BLaER1 treated with 17β-estradiol and CSF1 and Interleukin-3, amounts not matched to agents 10 nM and 100 nM (cell line): ENCODE measurements at regions not wholly inside any gene's neighbourhood (a gene's known extent, or its start where the extent isn't known, plus 50 kb on each side); places are given as distances from the start of the nearest gene placed in this dataset.
"Not testable (repeated sequence)": the region's sequence is repeated elsewhere in the genome, so short reads cannot be mapped to it uniquely, and the experiment has no call there.

Source experiments
- H3K27ac ChIP-seq, 11 experiments: shearing (Covaris generic); formaldehyde crosslinking; 2 replicates each; pipeline ENCODE4 v1.8.1; 2022
- H3K27me3 ChIP-seq, 11 experiments: shearing (Covaris generic); formaldehyde crosslinking; 2 replicates each; pipeline ENCODE4 v1.8.1; 2022
- H3K36me3 ChIP-seq, 11 experiments: shearing (Covaris generic); formaldehyde crosslinking; 2 replicates each; pipeline ENCODE4 v1.8.1; 2022
- H3K4me1 ChIP-seq, 10 experiments: shearing (Covaris generic); formaldehyde crosslinking; 2 replicates each; pipeline ENCODE4 v1.8.1; 2022
- H3K4me2 ChIP-seq, 11 experiments: shearing (Covaris generic); formaldehyde crosslinking; 2 replicates each; pipeline ENCODE4 v1.8.1; 2022
- H3K4me3 ChIP-seq, 10 experiments: shearing (Covaris generic); formaldehyde crosslinking; 2 replicates each; pipeline ENCODE4 v1.8.1; 2022
- H3K9ac ChIP-seq, 11 experiments: shearing (Covaris generic); formaldehyde crosslinking; 2 replicates each; pipeline ENCODE4 v1.8.1; 2022
- H3K9me3 ChIP-seq, 11 experiments: shearing (Covaris generic); formaldehyde crosslinking; replicated peaks in 1 of 11; 2 replicates each; pipeline ENCODE4 v1.8.1; 2022
- H4K20me1 ChIP-seq, 11 experiments: shearing (Covaris generic); formaldehyde crosslinking; 2 replicates each; pipeline ENCODE4 v1.8.1; 2022
- Cebpa-rat ChIP-seq, 11 experiments: shearing (Covaris generic); IDR thresholded peaks; 2 replicates each; pipeline ENCODE4 v1.8.1; 2022

DNA sequence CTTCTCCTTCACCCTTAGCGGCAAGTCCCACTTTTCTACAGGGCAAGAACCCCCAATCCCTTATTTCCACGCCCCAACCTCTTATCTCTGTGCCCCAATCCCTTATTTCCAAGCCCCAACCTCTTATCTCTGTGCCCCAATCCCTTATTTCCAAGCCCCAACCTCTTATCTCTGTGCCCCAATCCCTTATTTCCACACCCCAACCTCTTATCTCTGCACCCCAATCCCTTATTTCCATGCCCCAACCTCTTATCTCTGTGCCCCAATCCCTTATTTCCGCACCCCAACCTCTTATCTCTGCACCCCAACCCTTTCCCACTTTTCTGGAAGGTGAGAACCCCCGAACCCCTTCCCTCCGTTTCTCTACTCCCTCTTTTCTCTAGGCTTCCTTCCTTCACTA, 116.1 kb upstream of the GJE1 start:
- H3K36me3 ChIP-seq, H3K4me1 ChIP-seq, H3K4me3 ChIP-seq, H3K4me2 ChIP-seq, H4K20me1 ChIP-seq, H3K27ac ChIP-seq, H3K9ac ChIP-seq, H3K27me3 ChIP-seq, H3K9me3 ChIP-seq: not testable (repeated sequence)

- H3K4me2 ChIP-seq, H3K27ac ChIP-seq: not testable (repeated sequence)
Observed at GRCh38 chr6:142015463-142015862, 117.3 kb upstream of the GJE1 start.

DNA sequence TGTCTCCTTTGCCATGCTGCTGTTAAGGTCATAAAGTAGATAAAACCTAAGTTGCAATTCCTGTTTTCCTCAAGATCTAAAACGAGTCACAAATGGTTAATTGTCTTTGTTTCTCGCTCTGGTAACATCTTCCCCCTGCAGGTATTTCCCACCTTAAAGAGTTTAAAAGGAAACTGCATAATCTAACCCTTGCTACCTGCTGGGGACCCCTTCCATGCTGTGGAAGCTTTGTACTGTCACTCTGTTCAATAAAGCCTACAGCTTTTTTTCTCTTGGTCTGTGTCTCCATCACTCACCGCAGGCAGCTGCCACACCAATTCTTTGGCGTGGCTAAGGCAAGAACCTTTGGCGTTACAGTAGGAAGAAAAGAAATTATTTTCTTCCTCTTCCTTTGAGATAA, 117.7 kb upstream of the GJE1 start:
- Histone ChIP-seq H3K4me2 (no peak overlapping the region), H3K4me1 (no peaks in the 10 kb centered on the region), H3K36me3 (no peaks in the 10 kb centered on the region), H3K27me3 (no peaks in the 10 kb centered on the region), H4K20me1 (no peaks in the 10 kb centered on the region), H3K9ac (no peak overlapping the region), H3K27ac (no peak overlapping the region), H3K4me3 (no peak overlapping the region), H3K9me3 (no peaks in the 10 kb centered on the region)
- TF ChIP-seq Cebpa-rat (IDR thresholded peaks at IDR 0.05): no peak

More at GRCh38 chr6:142015463-142015862, 117.3 kb upstream of the GJE1 start:
- H3K27me3 ChIP-seq, H3K36me3 ChIP-seq, H3K4me3 ChIP-seq, H3K9me3 ChIP-seq, H3K9ac ChIP-seq, H3K4me1 ChIP-seq, H4K20me1 ChIP-seq: not testable (repeated sequence)

- H3K4me1 ChIP-seq: no peaks in the 10 kb centered on the region
- no peaks in the 10 kb centered on the region for H3K36me3 ChIP-seq
- H3K27me3 ChIP-seq: no peaks in the 10 kb centered on the region
- H3K9ac ChIP-seq: no peak overlapping the region
- no peaks in the 10 kb centered on the region for H3K9me3 ChIP-seq
- no peak overlapping the region for H3K27ac ChIP-seq
- no peak overlapping the region for H3K4me2 ChIP-seq
- no peaks in the 10 kb centered on the region for H4K20me1 ChIP-seq
- no peak overlapping the region for H3K4me3 ChIP-seq
- TF ChIP-seq Cebpa-rat (IDR thresholded peaks at IDR 0.05): no peak
Observed at GRCh38 chr6:142014515-142014914, 118.2 kb upstream of the GJE1 start.

GRCh38 chr6:142013875-142014495, 118.7 kb upstream of the GJE1 start:
- no peaks in the 10 kb centered on the region for H3K36me3 ChIP-seq
- no peaks in the 10 kb centered on the region for H3K9me3 ChIP-seq
- no peak for TF ChIP-seq Cebpa-rat (IDR thresholded peaks at IDR 0.05)
- no peaks in the 10 kb centered on the region for H3K27me3 ChIP-seq
- H3K9ac ChIP-seq: no peak overlapping the region
- H3K4me1 ChIP-seq: no peaks in the 10 kb centered on the region
- H3K4me3 ChIP-seq: no peak overlapping the region
- H4K20me1 ChIP-seq: no peaks in the 10 kb centered on the region
- no peak overlapping the region for H3K27ac ChIP-seq
- H3K4me2 ChIP-seq: no peak overlapping the region

DNA sequence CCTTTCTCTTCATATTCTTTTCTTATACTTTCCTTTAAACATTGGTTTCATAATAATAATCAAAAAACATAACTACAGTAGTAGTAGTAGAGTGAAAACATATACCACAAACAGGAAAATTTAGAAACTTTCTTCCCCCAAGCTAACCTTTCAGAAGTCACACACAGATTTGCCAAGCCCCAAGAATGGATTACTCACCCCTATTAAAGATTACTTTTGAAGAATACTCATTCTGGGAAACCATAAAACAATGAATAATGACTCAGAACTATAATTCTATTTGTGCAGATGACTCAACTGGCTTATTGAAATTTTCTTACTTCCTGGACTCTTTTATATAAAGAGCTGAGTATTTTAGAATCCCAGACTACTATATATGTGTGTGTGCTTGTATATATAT, 119.4 kb upstream of the GJE1 start:
- no peaks in the 10 kb centered on the region for H3K9me3 ChIP-seq
- H3K27me3 ChIP-seq: no peaks in the 10 kb centered on the region
- H3K27ac ChIP-seq: no peak overlapping the region
- no peak for TF ChIP-seq Cebpa-rat (IDR thresholded peaks at IDR 0.05)
- no peaks in the 10 kb centered on the region for H3K36me3 ChIP-seq
- H3K9ac ChIP-seq: no peak overlapping the region
- no peaks in the 10 kb centered on the region for H3K4me1 ChIP-seq
- no peak overlapping the region for H3K4me3 ChIP-seq
- H3K4me2 ChIP-seq: no peak overlapping the region
- H4K20me1 ChIP-seq: no peaks in the 10 kb centered on the region

DNA sequence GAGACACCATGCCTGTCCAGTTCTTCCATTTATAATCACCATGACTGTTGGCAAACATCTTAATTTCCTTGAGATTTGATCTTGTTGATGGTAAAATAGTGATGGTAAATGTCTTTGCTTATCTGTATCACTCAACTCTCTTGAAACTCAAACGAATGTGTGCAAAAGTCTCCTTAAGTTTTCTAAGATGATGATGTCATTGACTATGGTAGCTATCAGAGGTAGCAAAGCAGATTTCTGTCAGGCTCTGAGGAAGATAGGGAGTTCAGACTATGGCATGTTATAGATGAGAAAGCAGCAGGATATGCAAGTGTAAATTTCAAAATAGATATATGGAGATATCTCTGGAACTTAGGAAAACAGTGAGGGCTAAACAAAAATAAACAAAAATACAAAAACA, 121.0 kb upstream of the GJE1 start:
- Histone ChIP-seq H3K9me3 (no peaks in the 10 kb centered on the region), H3K4me2 (no peak overlapping the region), H4K20me1 (no peaks in the 10 kb centered on the region), H3K36me3 (no peaks in the 10 kb centered on the region), H3K27me3 (no peaks in the 10 kb centered on the region), H3K4me3 (no peak overlapping the region), H3K27ac (no peak overlapping the region), H3K9ac (no peak overlapping the region), H3K4me1 (no peaks in the 10 kb centered on the region)
- TF ChIP-seq Cebpa-rat (IDR thresholded peaks at IDR 0.05): no peak

DNA sequence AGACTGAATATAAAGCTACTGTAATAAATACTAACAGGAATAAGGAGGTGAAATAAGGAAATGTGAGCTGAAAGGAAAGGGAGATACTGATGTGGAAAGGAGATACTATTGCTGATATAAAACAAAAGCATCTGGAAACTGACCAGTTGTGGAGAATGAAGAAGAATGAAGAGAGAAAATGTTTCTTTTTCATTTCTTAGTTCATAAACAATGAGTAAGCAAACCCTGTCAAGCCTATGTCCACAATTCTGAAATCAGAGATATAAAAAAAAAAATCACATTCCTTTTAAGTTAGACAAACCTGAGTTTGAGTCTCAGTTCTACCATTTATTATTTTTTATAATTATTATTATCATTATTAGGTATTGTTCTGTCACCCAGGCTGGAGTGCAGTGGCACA, 121.6 kb upstream of the GJE1 start:
- Histone ChIP-seq H3K9ac (no peak overlapping the region), H3K27me3 (no peaks in the 10 kb centered on the region), H3K36me3 (no peaks in the 10 kb centered on the region), H3K4me3 (no peak overlapping the region), H3K9me3 (no peaks in the 10 kb centered on the region), H3K4me2 (no peak overlapping the region), H4K20me1 (no peaks in the 10 kb centered on the region), H3K4me1 (no peaks in the 10 kb centered on the region), H3K27ac (no peak overlapping the region)
- TF ChIP-seq Cebpa-rat (IDR thresholded peaks at IDR 0.05): no peak

DNA sequence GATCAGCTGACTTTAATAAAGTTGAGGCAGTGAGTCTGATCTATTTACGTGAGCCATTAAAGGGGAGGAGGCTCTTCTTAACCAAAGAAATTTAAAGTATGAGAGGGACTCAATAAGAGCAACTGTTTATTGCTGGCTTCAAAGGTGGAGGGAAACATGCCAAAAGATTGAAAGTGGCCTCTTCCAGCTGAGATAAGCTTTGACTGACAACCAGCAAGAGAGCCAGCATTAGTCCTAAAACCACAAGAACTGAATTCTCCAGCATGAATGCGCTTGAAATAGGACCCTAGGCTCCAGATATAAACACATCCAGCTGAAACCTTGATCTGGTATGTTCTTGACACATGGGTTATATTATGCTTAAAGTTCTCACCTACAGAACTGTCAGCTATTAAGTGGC, 123.1 kb upstream of the GJE1 start:
- Histone ChIP-seq H3K27ac (no peak overlapping the region), H3K36me3 (no peaks in the 10 kb centered on the region), H3K4me1 (no peaks in the 10 kb centered on the region), H3K9me3 (no peaks in the 10 kb centered on the region), H3K4me3 (no peak overlapping the region), H4K20me1 (no peaks in the 10 kb centered on the region), H3K27me3 (no peaks in the 10 kb centered on the region), H3K9ac (no peak overlapping the region), H3K4me2 (no peak overlapping the region)
- no peak for TF ChIP-seq Cebpa-rat (IDR thresholded peaks at IDR 0.05)

DNA sequence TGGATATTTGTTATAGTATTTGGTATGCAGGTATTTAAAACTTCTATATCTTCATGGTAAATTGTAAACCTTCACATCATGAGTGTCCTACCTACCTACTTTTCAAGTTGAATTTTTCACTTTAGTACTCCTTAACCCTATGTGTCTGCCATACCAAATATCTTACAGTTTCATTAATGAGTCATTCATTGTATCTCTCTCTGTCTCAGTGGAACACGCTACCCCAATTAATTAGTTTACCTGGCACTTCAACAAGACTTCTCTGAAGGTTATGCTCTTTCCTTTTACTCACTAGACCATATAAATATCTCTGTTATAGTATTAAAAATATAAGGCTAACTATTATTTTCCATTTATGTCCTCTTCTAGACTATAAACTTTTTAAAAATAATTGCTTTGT, 123.9 kb upstream of the GJE1 start:
- no peaks in the 10 kb centered on the region for H4K20me1 ChIP-seq
- H3K4me3 ChIP-seq: no peak overlapping the region
- H3K9ac ChIP-seq: no peak overlapping the region
- no peaks in the 10 kb centered on the region for H3K9me3 ChIP-seq
- no peaks in the 10 kb centered on the region for H3K36me3 ChIP-seq
- H3K4me2 ChIP-seq: no peak overlapping the region
- H3K27ac ChIP-seq: no peak overlapping the region
- no peaks in the 10 kb centered on the region for H3K4me1 ChIP-seq
- H3K27me3 ChIP-seq: no peaks in the 10 kb centered on the region
- no peak for TF ChIP-seq Cebpa-rat (IDR thresholded peaks at IDR 0.05)
